Astrocyte of the spinal cord (primary cell): ENCODE measurements at regions not wholly inside any gene's neighbourhood (a gene's known extent, or its start where the extent isn't known, plus 50 kb on each side); places are given as distances from the start of the nearest gene placed in this dataset.

Experiments
- DNase-seq: peaks from one replicate; pipeline ENCODE4 v3.0.0; 2011; ENCODE audit warnings: low read depth, low spot score
- H3K4me3 ChIP-seq: 2 replicates; pipeline ENCODE4 v1.5.1; 2011; ENCODE audit warnings: low read depth, mild to moderate bottlenecking, low read length, moderate library complexity
- CTCF ChIP-seq: IDR thresholded peaks from 2 replicates; pipeline ENCODE4 v1.5.1; 2012; ENCODE audit warnings: low read depth, mild to moderate bottlenecking, low read length, inconsistent platforms
- in situ Hi-C: cut with HindIII; loops from 2 replicates; pipeline ENCODE4 v1.10.0; 2017; ENCODE audit warnings: low sequenced_read_pairs

- TF ChIP-seq CTCF = no peak
- DNase-seq = peak; percentile 58
- H3K4me3 ChIP-seq = no peak overlapping the region
- in situ Hi-C loops = no loop called here
Observed at GRCh38 chr1:232472485-232473041, 157.4 kb downstream of the SIPA1L2 start.

GRCh38 chr1:232471250-232471649 lies 158.7 kb downstream of the SIPA1L2 start:
- no peak for TF ChIP-seq CTCF
- no peak overlapping the region for H3K4me3 ChIP-seq
- in situ Hi-C loops = no loop called here
- no peak for DNase-seq

GRCh38 chr1:232470711-232471110 lies 159.2 kb downstream of the SIPA1L2 start:
- H3K4me3 ChIP-seq = no peak overlapping the region
- no peak for TF ChIP-seq CTCF
- in situ Hi-C loops = no loop called here
- DNase-seq = no peak

- no peak for DNase-seq
- H3K4me3 ChIP-seq = no peak overlapping the region
- no peak for TF ChIP-seq CTCF
- in situ Hi-C loops = no loop called here
Observed at GRCh38 chr1:232468249-232468648, 161.7 kb downstream of the SIPA1L2 start.

- in situ Hi-C loops = no loop called here
- TF ChIP-seq CTCF = no peak
- H3K4me3 ChIP-seq = no peak overlapping the region
- DNase-seq = no peak
Observed at GRCh38 chr1:232467073-232467760, 162.7 kb downstream of the SIPA1L2 start.

GRCh38 chr1:232464325-232464724 lies 165.6 kb downstream of the SIPA1L2 start:
- no peak for DNase-seq
- H3K4me3 ChIP-seq = no peak overlapping the region
- in situ Hi-C loops = no loop called here
- no peak for TF ChIP-seq CTCF
